GM12864 (cell line): ENCODE measurements at regions not wholly inside any gene's neighbourhood (a gene's known extent, or its start where the extent isn't known, plus 50 kb on each side); places are given as distances from the start of the nearest gene placed in this dataset.

ENCODE experiments used
- DNase-seq: peaks from one replicate; pipeline ENCODE4 v3.0.0-alpha.2; 2011; ENCODE audit warnings: low read depth
- H3K4me3 ChIP-seq: 2 replicates; pipeline ENCODE4 v1.5.1; 2011; ENCODE audit warnings: mild to moderate bottlenecking, low read depth, low read length, control low read depth
- TF ChIP-seq, protein P1 (sequence below): IDR thresholded peaks from 2 replicates; pipeline ENCODE4 v1.5.1; 2011; ENCODE audit warnings: low read depth, mild to moderate bottlenecking, moderate library complexity, low read length, control low read depth, inconsistent platforms; ENCODE audit errors: missing control alignments

DNA sequence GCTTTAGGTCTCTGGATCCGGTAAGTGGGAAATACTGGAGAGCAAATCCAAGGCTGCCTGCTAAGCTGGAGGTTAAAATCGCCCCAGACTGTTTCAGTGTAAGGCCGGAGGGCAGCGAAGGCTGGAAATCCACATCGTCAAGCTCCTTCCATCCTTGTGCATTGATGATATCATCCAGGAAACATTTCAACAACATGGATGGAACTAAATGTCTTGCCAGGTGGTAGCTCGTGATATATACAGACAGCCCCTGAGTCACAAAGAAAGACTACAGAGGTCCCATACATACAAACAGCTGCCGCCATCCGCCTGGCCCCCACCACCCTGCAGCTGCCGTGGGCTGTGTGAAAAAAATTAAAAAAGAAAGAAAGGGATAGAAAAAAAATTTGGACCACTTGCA is 148.9 kb upstream of the RBPJ start:
- TF ChIP-seq, protein P1, sequence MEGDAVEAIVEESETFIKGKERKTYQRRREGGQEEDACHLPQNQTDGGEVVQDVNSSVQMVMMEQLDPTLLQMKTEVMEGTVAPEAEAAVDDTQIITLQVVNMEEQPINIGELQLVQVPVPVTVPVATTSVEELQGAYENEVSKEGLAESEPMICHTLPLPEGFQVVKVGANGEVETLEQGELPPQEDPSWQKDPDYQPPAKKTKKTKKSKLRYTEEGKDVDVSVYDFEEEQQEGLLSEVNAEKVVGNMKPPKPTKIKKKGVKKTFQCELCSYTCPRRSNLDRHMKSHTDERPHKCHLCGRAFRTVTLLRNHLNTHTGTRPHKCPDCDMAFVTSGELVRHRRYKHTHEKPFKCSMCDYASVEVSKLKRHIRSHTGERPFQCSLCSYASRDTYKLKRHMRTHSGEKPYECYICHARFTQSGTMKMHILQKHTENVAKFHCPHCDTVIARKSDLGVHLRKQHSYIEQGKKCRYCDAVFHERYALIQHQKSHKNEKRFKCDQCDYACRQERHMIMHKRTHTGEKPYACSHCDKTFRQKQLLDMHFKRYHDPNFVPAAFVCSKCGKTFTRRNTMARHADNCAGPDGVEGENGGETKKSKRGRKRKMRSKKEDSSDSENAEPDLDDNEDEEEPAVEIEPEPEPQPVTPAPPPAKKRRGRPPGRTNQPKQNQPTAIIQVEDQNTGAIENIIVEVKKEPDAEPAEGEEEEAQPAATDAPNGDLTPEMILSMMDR = no peak
- no peak overlapping the region for H3K4me3 ChIP-seq
- no peak for DNase-seq

DNA sequence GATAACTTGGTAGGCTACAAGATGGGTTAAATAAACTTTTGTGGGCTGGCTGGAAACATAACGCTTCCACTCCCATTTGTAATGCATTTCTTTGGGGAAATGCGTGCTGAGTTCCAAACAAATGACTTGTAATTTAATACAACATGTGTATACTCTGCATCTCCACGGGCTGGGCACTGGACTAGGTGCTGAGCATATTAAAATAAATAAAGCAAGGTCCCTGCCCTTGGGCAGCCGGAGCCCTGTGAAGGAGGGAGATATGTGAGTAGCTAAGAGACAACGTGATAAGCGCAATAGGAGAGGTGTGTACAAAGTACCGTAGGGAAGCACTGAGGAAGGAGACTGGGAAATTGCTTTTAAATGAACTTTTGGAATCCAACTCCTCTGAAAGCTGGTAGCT is 147.2 kb upstream of the RBPJ start:
- H3K4me3 ChIP-seq = no peak overlapping the region
- TF ChIP-seq, protein P1 = no peak
- DNase-seq = no peak

DNA sequence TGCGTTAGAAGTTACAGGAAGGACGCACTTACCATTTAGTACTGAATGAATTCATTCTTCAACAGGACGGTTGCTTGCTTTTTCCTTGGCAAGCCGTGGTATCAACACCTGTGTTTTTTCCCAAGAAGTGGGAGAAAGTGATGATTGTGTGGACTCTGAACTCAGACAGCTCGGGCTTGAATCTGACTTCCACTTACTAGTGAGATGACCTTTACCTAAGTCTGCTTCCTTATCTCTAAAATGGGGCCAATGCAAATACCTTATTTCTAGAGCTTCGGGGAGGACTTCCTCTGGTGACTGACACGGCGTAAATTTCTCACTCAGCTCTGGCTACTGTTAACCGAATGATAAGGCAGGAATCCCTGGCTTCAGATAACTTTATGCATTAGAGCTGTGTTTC is 146.8 kb upstream of the RBPJ start:
- TF ChIP-seq, protein P1 = no peak
- no peak for DNase-seq
- H3K4me3 ChIP-seq = no peak overlapping the region

DNA sequence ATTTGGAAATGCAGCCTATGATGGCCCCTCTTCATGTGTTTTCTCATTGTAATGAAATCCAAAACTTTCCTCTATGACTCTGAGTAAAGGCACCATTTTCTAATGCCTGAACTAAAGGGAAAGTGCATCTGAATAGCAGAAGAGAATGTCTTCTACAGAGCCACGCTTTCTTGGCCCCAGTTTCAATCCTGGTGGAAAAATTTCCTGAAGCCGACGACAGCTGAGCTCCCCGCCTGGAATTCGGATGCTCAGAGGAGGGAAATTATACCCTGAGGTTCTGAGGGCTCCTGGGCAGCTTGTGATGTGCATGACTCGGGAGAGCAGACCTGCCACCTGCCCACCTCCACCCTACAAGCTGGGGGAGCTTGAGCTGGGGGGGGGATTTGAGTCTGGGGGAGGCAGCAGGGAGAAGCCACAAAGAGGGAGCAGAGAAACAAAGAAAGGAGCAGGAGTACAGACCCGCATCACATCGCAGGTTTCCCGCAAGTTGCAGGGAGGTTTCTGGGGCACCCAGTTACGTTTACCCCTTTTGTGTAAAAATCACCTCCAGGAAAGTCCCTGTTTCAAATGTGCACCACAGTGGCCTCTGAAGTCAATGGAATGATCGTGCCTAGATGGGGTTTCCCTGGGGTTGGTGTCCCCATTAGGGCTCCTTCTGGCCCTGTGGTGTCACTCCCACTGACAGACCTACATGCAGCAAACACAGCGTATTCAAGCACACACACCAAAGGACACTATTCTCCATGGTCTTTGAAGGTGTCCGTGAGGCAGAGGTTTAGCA is 145.6 kb upstream of the RBPJ start:
- TF ChIP-seq, protein P1 = no peak
- no peak overlapping the region for H3K4me3 ChIP-seq
- no peak for DNase-seq

DNA sequence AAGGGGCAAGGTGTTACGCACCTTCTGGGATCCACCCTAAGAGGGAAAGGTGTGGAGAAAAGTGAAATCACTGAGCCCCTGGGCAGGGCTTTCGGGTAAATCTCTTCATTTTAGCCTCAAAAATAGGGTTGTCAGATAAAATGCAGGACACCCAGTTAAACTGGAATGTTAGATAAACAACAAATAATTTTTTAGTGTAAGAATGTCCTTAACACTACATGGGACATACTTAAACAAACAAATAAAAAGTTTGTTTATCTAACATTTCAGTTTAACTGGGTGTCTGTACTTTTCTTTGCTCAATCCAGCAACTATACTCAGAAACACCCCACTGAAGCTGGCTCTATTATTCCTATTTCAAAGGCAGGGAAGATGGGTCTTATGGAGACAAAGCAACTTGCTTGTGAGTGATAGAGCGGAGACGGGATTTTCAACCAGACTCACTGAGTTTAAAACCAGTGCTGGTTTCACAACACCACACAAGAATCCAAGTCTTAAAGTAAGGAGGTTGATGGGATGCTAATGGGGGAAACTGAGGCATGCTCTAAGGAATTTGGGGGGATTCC is 144.8 kb upstream of the RBPJ start:
- TF ChIP-seq, protein P1 = no peak
- H3K4me3 ChIP-seq = no peak overlapping the region
- DNase-seq = no peak

DNA sequence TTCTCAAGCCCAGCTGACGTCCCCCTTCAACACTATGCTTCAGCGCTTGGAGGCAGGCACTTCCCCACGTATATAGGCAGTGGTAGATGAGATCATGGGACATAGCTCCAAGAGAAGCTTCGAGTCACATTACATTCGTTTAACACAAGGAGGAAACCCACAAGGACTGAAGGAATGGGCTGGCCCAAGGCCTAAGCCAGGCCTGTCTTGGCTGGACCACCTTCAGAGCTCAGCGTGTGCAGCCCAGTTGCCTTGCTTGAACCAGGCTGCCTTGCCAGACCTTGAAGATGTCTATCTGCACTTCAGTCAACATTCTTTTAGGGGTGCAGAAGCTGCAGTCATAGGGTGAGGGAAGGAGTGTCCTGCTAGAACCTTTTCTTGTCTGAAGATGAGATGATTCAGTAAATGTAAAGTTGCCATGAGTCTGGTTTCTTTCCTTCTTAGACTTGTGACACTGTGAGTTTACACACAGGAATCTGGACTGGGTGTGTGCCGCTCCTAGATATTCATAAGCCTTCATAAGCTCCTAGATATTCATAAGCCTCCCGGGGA is 144.1 kb upstream of the RBPJ start:
- DNase-seq = no peak
- no peak overlapping the region for H3K4me3 ChIP-seq
- TF ChIP-seq, protein P1 = no peak
